ENCODE measurements at regions not wholly inside any gene's neighbourhood (a gene's known extent, or its start where the extent isn't known, plus 50 kb on each side); places are given as distances from the start of the nearest gene placed in this dataset.
"Not testable (repeated sequence)": the region's sequence is repeated elsewhere in the genome, so short reads cannot be mapped to it uniquely, and the experiment has no call there.

DNA sequence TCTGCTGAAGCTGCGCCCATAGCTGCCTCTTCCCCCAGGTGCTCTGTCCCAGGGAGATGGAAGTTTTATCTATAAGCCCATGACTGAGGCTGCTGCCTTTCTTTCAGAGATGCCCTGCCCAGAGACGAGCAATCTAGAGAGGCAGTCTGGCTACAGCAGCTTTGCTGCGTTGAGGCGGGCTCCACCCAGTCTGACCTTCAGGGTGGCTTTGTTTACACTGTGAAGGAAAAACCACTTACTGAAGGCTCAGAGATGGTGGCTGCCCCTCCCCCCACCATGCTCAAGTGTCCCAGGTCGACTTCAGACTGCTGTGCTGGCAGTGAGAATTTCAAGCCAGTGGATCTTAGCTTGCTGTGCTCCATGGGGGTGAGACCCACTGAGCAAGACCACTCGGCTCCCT, 1029.9 kb upstream of the COX7C start:
- TF ChIP-seq, protein P1, sequence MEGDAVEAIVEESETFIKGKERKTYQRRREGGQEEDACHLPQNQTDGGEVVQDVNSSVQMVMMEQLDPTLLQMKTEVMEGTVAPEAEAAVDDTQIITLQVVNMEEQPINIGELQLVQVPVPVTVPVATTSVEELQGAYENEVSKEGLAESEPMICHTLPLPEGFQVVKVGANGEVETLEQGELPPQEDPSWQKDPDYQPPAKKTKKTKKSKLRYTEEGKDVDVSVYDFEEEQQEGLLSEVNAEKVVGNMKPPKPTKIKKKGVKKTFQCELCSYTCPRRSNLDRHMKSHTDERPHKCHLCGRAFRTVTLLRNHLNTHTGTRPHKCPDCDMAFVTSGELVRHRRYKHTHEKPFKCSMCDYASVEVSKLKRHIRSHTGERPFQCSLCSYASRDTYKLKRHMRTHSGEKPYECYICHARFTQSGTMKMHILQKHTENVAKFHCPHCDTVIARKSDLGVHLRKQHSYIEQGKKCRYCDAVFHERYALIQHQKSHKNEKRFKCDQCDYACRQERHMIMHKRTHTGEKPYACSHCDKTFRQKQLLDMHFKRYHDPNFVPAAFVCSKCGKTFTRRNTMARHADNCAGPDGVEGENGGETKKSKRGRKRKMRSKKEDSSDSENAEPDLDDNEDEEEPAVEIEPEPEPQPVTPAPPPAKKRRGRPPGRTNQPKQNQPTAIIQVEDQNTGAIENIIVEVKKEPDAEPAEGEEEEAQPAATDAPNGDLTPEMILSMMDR (IDR thresholded peaks at IDR 0.05) = not testable (repeated sequence)
- not testable (repeated sequence) for TF ChIP-seq EP300, POLR2AphosphoS5, POLR2A (IDR thresholded peaks at IDR 0.05)
